H1 (cell line): ENCODE measurements at regions not wholly inside any gene's neighbourhood (a gene's known extent, or its start where the extent isn't known, plus 50 kb on each side); places are given as distances from the start of the nearest gene placed in this dataset.
"Not testable (repeated sequence)": the region's sequence is repeated elsewhere in the genome, so short reads cannot be mapped to it uniquely, and the experiment has no call there.

Experiments
- CTCF ChIA-PET: fragments of 300-600 bp; sonication (Branson Sonifier 250); formaldehyde crosslinking; loops from one replicate; lab custom pipeline; 2021; ENCODE audit not compliant: partially characterized antibody; lab: Charles Lee
- POLR2A ChIA-PET: fragments of 300-600 bp; sonication (Branson Sonifier 250); formaldehyde crosslinking; loops from one replicate; lab custom pipeline; 2021; ENCODE audit warnings: inconsistent platforms; ENCODE audit not compliant: partially characterized antibody; lab: Charles Lee
- DNase-seq, 2 experiments: peaks; one replicate each; pipeline versions ENCODE4 v3.0.0 to v3.0.0-alpha.2; 2010 to 2022; ENCODE audit warnings: low spot score in 2 of 2, low read depth in 1 of 2, mixed read lengths in 1 of 2
- FAIRE-seq: peaks from 2 replicates; lab custom pipeline; 2011; peaks lifted over from hg19 to GRCh38; lab: Jason Lieb, UNC
- H2AFZ ChIP-seq: 2 replicates; pipeline ENCODE4 v1.8.1; 2012; ENCODE audit warnings: low read length, inconsistent platforms
- H2AK5ac ChIP-seq: 2 replicates; pipeline ENCODE4 v1.6.1; 2013; ENCODE audit warnings: low read depth, low read length
- H2BK120ac ChIP-seq: replicated peaks from 2 replicates; pipeline ENCODE3; 2013; ENCODE audit warnings: low read depth, low read length, inconsistent platforms
- H2BK12ac ChIP-seq: 2 replicates; pipeline ENCODE4 v1.6.1; 2013; ENCODE audit warnings: low read depth, low read length
- H2BK15ac ChIP-seq: 2 replicates; pipeline ENCODE4 v1.6.1; 2013; ENCODE audit warnings: low read length
- H2BK20ac ChIP-seq: 2 replicates; pipeline ENCODE4 v1.6.1; 2013; ENCODE audit warnings: low read length
- H2BK5ac ChIP-seq: 2 replicates; pipeline ENCODE4 v1.6.1; 2013; ENCODE audit warnings: low read depth, low read length
- H3K14ac ChIP-seq: 2 replicates; pipeline ENCODE4 v1.6.1; 2013; ENCODE audit warnings: inconsistent platforms; ENCODE audit not compliant: insufficient read length
- H3K18ac ChIP-seq: 2 replicates; pipeline ENCODE4 v1.6.1; 2013; ENCODE audit warnings: low read length; ENCODE audit errors: extremely low read depth
- H3K23ac ChIP-seq: 2 replicates; pipeline ENCODE4 v1.6.1; 2013; ENCODE audit warnings: inconsistent platforms; ENCODE audit not compliant: insufficient read length
- H3K23me2 ChIP-seq: 2 replicates; pipeline ENCODE4 v1.6.1; 2013; ENCODE audit warnings: low read depth, low read length
- H3K27ac ChIP-seq: 2 replicates; pipeline ENCODE4 v1.6.1; 2011; ENCODE audit warnings: low read depth, low read length, inconsistent platforms
- H3K27me3 ChIP-seq, 4 experiments: replicated peaks in 1 of 4; 1 replicate in 1 of 4; 2 replicates in 3 of 4; pipeline versions ENCODE4 v1.6.1 to v1.8.1; 2011 to 2013; ENCODE audit warnings: low read length in 3 of 4, mild to moderate bottlenecking in 3 of 4, inconsistent platforms in 2 of 4, mixed read lengths in 2 of 4, moderate library complexity in 1 of 4; ENCODE audit not compliant: control insufficient read depth in 3 of 4, insufficient read depth in 3 of 4; ENCODE audit errors: extremely low read depth in 1 of 4
- H3K36me3 ChIP-seq, 4 experiments: 2 replicates each; pipeline versions ENCODE4 v1.6.1 to v1.8.1; 2011 to 2013; ENCODE audit warnings: mild to moderate bottlenecking in 4 of 4, low read length in 3 of 4, moderate library complexity in 2 of 4, control low read depth in 1 of 4, inconsistent platforms in 1 of 4; ENCODE audit not compliant: insufficient read depth in 4 of 4, control insufficient read depth in 2 of 4
- H3K4ac ChIP-seq: replicated peaks from 2 replicates; pipeline ENCODE3; 2013; ENCODE audit warnings: low read length, low read depth, mixed read lengths, inconsistent platforms; ENCODE audit not compliant: insufficient read length
- H3K4me1 ChIP-seq, 4 experiments: replicated peaks in 1 of 4; 1 replicate in 1 of 4; 2 replicates in 3 of 4; pipeline versions ENCODE4 v1.6.1 to v1.8.1; 2011 to 2013; ENCODE audit warnings: low read length in 3 of 4, inconsistent platforms in 2 of 4, mixed read lengths in 1 of 4; ENCODE audit not compliant: insufficient read depth in 4 of 4, control insufficient read depth in 3 of 4
- H3K4me2 ChIP-seq, 2 experiments: 2 replicates each; pipeline versions ENCODE4 v1.6.1 to v1.8.1; 2011 to 2013; ENCODE audit warnings: low read depth in 2 of 2, low read length in 2 of 2, control low read depth in 1 of 2, inconsistent platforms in 1 of 2, mild to moderate bottlenecking in 1 of 2; ENCODE audit not compliant: insufficient read depth in 1 of 2
- H3K4me3 ChIP-seq, 4 experiments: fragments of 200-600, 300-600 bp in 1 of 4; sonication (generic), shearing (Covaris generic), sonication (Bioruptor Twin) in 1 of 4; 2 replicates each; pipeline versions ENCODE4 v1.5.1 to v1.8.1; 2011 to 2016; ENCODE audit warnings: low read length in 4 of 4, low read depth in 3 of 4, control low read depth in 2 of 4, inconsistent platforms in 2 of 4, mild to moderate bottlenecking in 2 of 4, mixed read lengths in 1 of 4, moderate library complexity in 1 of 4; ENCODE audit not compliant: insufficient read depth in 2 of 4; ENCODE audit errors: extremely low read depth in 1 of 4
- H3K56ac ChIP-seq: replicated peaks from 2 replicates; pipeline ENCODE3; 2013; ENCODE audit warnings: low read depth, mild to moderate bottlenecking, mixed read lengths, low read length, inconsistent platforms; ENCODE audit not compliant: insufficient read length
- H3K79me1 ChIP-seq: 2 replicates; pipeline ENCODE4 v1.6.1; 2013; ENCODE audit warnings: low read depth, low read length, control low read depth
- H3K79me2 ChIP-seq, 2 experiments: 2 replicates each; pipeline versions ENCODE4 v1.6.1 to v1.8.1; 2012 to 2013; ENCODE audit warnings: low read length in 2 of 2, mild to moderate bottlenecking in 2 of 2, inconsistent platforms in 1 of 2; ENCODE audit not compliant: insufficient read depth in 2 of 2, control insufficient read depth in 1 of 2
- H3K9ac ChIP-seq, 4 experiments: replicated peaks in 1 of 4; 1 replicate in 1 of 4; 2 replicates in 3 of 4; pipeline versions ENCODE4 v1.6.1 to v1.8.1; 2011 to 2013; ENCODE audit warnings: low read depth in 3 of 4, low read length in 3 of 4, control low read depth in 2 of 4, mild to moderate bottlenecking in 2 of 4, moderate library complexity in 2 of 4, inconsistent platforms in 1 of 4; ENCODE audit errors: extremely low read depth in 1 of 4
- H3K9me3 ChIP-seq, 2 experiments: 2 replicates each; pipeline versions ENCODE4 v1.6.1 to v1.8.1; 2012 to 2013; ENCODE audit warnings: mild to moderate bottlenecking in 2 of 2, moderate library complexity in 2 of 2, control low read depth in 1 of 2, inconsistent platforms in 1 of 2, low read depth in 1 of 2, low read length in 1 of 2, mixed read lengths in 1 of 2; ENCODE audit not compliant: insufficient read depth in 2 of 2
- H4K20me1 ChIP-seq, 2 experiments: replicated peaks in 1 of 2; 2 replicates each; pipeline versions ENCODE3 to v1.8.1; 2011 to 2013; ENCODE audit warnings: inconsistent platforms in 2 of 2, low read length in 2 of 2, mild to moderate bottlenecking in 1 of 2; ENCODE audit not compliant: insufficient read depth in 2 of 2, control insufficient read depth in 1 of 2
- H4K5ac ChIP-seq: 2 replicates; pipeline ENCODE4 v1.6.1; 2013; ENCODE audit warnings: low read length, low read depth, mixed read lengths, inconsistent platforms; ENCODE audit not compliant: insufficient read length
- H4K8ac ChIP-seq: 2 replicates; pipeline ENCODE4 v1.8.0; 2013; ENCODE audit warnings: mild to moderate bottlenecking, moderate library complexity, low read length, inconsistent platforms; ENCODE audit not compliant: insufficient read depth; ENCODE audit errors: extremely low read depth
- H4K91ac ChIP-seq: replicated peaks from 2 replicates; pipeline ENCODE3; 2013; ENCODE audit warnings: low read length, mixed read lengths, inconsistent platforms; ENCODE audit not compliant: insufficient read length
- WGBS, 2 experiments: shearing (Covaris generic) in 1 of 2; methylation state at CpG; one replicate each; pipeline versions ENCODE4 v1.1.6 to v1.1.7; 2013 to 2015; ENCODE audit warnings: low lambda C conversion rate in 2 of 2, mixed read lengths in 2 of 2, inconsistent platforms in 1 of 2, low coverage in 1 of 2, missing lambda C conversion rate in 1 of 2; ENCODE audit not compliant: insufficient replicate concordance in 2 of 2, insufficient coverage in 1 of 2, insufficient read length in 1 of 2; ENCODE audit errors: extremely low coverage in 1 of 2, missing lambda C conversion rate in 1 of 2; 5-methylcytosine and 5-hydroxymethylcytosine counted together

DNA sequence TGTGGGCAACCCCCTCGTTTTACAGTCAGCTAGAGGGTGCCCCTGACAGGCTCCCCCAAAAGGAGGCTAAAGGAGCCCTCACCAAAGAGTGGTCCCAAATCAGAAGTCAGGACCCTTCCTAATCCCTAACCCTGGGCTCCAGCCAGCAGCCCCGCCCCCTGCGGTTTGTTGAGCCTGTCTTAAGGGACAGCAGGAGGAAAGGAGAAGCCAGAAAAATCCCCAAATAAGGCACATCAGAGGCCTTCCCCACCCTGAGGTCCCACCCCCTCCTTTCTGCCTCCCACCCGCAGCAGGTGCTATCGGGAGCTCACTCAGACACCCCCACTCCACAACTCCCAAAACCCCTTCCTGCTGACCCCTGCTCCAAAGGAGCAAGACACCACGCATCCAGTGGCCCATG lies 127.2 kb downstream of the TNFRSF13B start:
- H3K23me2 ChIP-seq, FAIRE-seq, H3K4me3 ChIP-seq, H3K23ac ChIP-seq, H2BK12ac ChIP-seq, H2AK5ac ChIP-seq, H3K36me3 ChIP-seq, H2BK20ac ChIP-seq, H3K18ac ChIP-seq, H3K9me3 ChIP-seq, H3K79me2 ChIP-seq, H3K79me1 ChIP-seq, H4K5ac ChIP-seq, H3K4ac ChIP-seq, CTCF ChIA-PET, DNase-seq, H2AFZ ChIP-seq, H3K14ac ChIP-seq, H3K27ac ChIP-seq, H3K9ac ChIP-seq, H4K91ac ChIP-seq, H3K27me3 ChIP-seq, H3K56ac ChIP-seq, H4K20me1 ChIP-seq, H2BK5ac ChIP-seq, H2BK120ac ChIP-seq, H3K4me2 ChIP-seq, H4K8ac ChIP-seq, POLR2A ChIA-PET, H3K4me1 ChIP-seq, H2BK15ac ChIP-seq: not testable (repeated sequence)
- WGBS, 2 experiments = no CpG with 5 or more reads among the region's 6 CpGs

DNA sequence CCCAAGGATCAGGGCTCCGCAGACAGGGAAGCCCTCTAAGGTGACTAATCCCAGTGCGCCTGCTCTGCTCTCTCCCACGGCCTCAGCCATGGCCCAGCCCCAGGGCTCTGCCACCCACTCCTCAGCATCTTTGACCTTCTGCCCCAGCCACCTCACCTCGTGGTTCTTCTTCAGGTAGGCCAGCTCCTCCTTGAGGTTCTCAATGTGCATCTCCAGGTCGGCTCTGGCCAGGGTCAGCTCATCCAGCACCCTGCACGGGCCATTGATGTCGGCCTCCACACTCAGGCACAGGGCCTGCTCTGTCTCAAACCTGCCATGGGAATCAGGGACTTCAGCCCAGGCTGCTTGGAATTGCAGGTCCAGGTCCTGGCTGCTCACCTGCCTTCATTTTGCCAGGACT lies 128.4 kb downstream of the TNFRSF13B start:
- H3K4ac ChIP-seq, H3K4me1 ChIP-seq, POLR2A ChIA-PET, H3K56ac ChIP-seq, H3K23me2 ChIP-seq, H2BK12ac ChIP-seq, H2AK5ac ChIP-seq, H2BK20ac ChIP-seq, H3K4me3 ChIP-seq, H4K91ac ChIP-seq, FAIRE-seq, H3K36me3 ChIP-seq, H4K8ac ChIP-seq, DNase-seq, H3K9me3 ChIP-seq, H3K9ac ChIP-seq, H4K20me1 ChIP-seq, H3K4me2 ChIP-seq, CTCF ChIA-PET, H3K79me2 ChIP-seq, H3K14ac ChIP-seq, H3K18ac ChIP-seq, H4K5ac ChIP-seq, H3K79me1 ChIP-seq, H2BK15ac ChIP-seq, H3K27me3 ChIP-seq, H2BK120ac ChIP-seq, H2BK5ac ChIP-seq, H3K27ac ChIP-seq, H3K23ac ChIP-seq, H2AFZ ChIP-seq: not testable (repeated sequence)
- WGBS, 2 experiments = no CpG with 5 or more reads among the region's 7 CpGs
